ENCODE measurements at regions not wholly inside any gene's neighbourhood (a gene's known extent, or its start where the extent isn't known, plus 50 kb on each side); places are given as distances from the start of the nearest gene placed in this dataset.
"Not testable (repeated sequence)": the region's sequence is repeated elsewhere in the genome, so short reads cannot be mapped to it uniquely, and the experiment has no call there.

GRCh38 chr2:8249769-8250168 lies 432.1 kb upstream of the ID2 start:
- 94% methylated on average over 2 of the region's 2 CpGs for WGBS
- H3K4me1 ChIP-seq = peaks cover 0 to 20% (median 18%) of the 10 kb centered on the region in 4 donors
- intact Hi-C loops (cut with DNase I) = no loop called here
- TF ChIP-seq CTCF (IDR thresholded peaks at IDR 0.05) (no peak), POLR2AphosphoS5 (IDR thresholded peaks at IDR 0.05) (no peak), POLR2A (IDR thresholded peaks at IDR 0.05; ENCODE audit: low read depth) (no peak), EP300 (IDR thresholded peaks at IDR 0.05) (no peak)
- no peak overlapping the region for H3K27ac ChIP-seq (replicated peaks in 1 of 4)
- no peak overlapping the region for H3K4me3 ChIP-seq
- DNase-seq (ENCODE audit: extremely low spot score) = no peak
- H3K9me3 ChIP-seq = no peaks in the 10 kb centered on the region
- H3K27me3 ChIP-seq = no peaks in the 10 kb centered on the region
- H3K36me3 ChIP-seq = no peaks in the 10 kb centered on the region

GRCh38 chr2:8250290-8250689 lies 431.6 kb upstream of the ID2 start:
- WGBS = 94% methylated on average over 2 of the region's 2 CpGs
- intact Hi-C loops (cut with DNase I); H3K36me3 ChIP-seq; DNase-seq (ENCODE audit: extremely low spot score); H3K27me3 ChIP-seq; H3K4me3 ChIP-seq; H3K27ac ChIP-seq (replicated peaks in 1 of 4); H3K9me3 ChIP-seq: not testable (repeated sequence)
- H3K4me1 ChIP-seq = peaks cover 0 to 20% (median 18%) of the 10 kb centered on the region in 4 donors

- Histone ChIP-seq H3K4me1 (peaks cover 0 to 20% (median 18%) of the 10 kb centered on the region in 4 donors), H3K9me3 (no peaks in the 10 kb centered on the region), H3K27me3 (no peaks in the 10 kb centered on the region), H3K4me3 (no peak overlapping the region), H3K27ac (replicated peaks in 1 of 4) (no peak overlapping the region), H3K36me3 (no peaks in the 10 kb centered on the region)
- intact Hi-C loops (cut with DNase I) = no loop called here
- TF ChIP-seq POLR2A (IDR thresholded peaks at IDR 0.05; ENCODE audit: low read depth) (no peak), POLR2AphosphoS5 (IDR thresholded peaks at IDR 0.05) (no peak), CTCF (IDR thresholded peaks at IDR 0.05) (no peak), EP300 (IDR thresholded peaks at IDR 0.05) (no peak)
- DNase-seq (ENCODE audit: extremely low spot score) = no peak
- WGBS = 90% methylated on average over 6 of the region's 6 CpGs
Measured at GRCh38 chr2:8251291-8251690, 430.6 kb upstream of the ID2 start.

GRCh38 chr2:8251856-8252255 lies 430.0 kb upstream of the ID2 start:
- no peak for DNase-seq (ENCODE audit: extremely low spot score)
- intact Hi-C loops (cut with DNase I) = no loop called here
- no peak overlapping the region for H3K4me3 ChIP-seq
- H3K9me3 ChIP-seq = no peaks in the 10 kb centered on the region
- no peak overlapping the region for H3K27ac ChIP-seq (replicated peaks in 1 of 4)
- TF ChIP-seq POLR2AphosphoS5 (IDR thresholded peaks at IDR 0.05) (no peak), CTCF (IDR thresholded peaks at IDR 0.05) (no peak), POLR2A (IDR thresholded peaks at IDR 0.05; ENCODE audit: low read depth) (no peak), EP300 (IDR thresholded peaks at IDR 0.05) (no peak)
- 96% methylated on average over 7 of the region's 7 CpGs for WGBS
- H3K27me3 ChIP-seq = no peaks in the 10 kb centered on the region
- H3K4me1 ChIP-seq = peaks cover 0 to 20% (median 18%) of the 10 kb centered on the region in 4 donors
- no peaks in the 10 kb centered on the region for H3K36me3 ChIP-seq

DNA sequence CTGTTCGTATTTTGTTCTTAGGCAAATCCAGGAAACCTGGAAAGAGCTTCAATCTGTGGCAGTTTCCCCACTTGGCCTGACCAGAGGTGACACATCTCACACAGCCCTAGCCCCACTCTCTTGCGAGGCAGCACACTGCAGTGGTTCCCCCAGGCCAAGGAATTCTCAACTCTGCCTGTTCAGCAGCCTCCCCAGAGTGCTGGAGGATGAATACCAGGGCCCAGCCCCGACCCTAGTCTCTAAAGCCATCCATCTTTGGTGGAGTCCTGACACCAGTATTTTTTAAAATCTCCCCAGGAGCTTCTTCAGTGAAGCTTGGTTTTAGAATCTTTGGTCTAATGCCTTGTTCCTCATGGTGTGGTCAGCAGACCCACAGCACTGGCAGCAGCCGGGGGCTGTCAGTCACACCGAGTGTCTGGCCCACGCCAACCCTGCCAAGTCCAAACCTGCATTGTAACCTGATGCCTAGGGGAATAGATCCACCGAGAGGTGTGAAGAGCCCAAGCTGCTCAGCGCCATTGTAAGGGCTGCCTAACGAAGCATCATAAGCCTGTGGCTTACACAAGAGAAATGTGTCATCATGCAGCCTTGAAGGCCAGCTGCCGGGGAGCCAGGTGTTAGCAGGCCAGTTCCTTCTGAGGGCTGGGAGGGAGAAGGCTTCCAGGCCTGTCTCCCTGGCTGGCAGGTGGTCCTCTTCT lies 428.7 kb upstream of the ID2 start:
- H3K4me3 ChIP-seq = no peak overlapping the region
- H3K36me3 ChIP-seq = no peaks in the 10 kb centered on the region
- TF ChIP-seq POLR2AphosphoS5 (IDR thresholded peaks at IDR 0.05) (no peak), CTCF (IDR thresholded peaks at IDR 0.05) (no peak), POLR2A (IDR thresholded peaks at IDR 0.05; ENCODE audit: low read depth) (no peak), EP300 (IDR thresholded peaks at IDR 0.05) (no peak)
- peaks cover 0 to 22% (median 15%) of the 10 kb centered on the region in 4 donors for H3K4me1 ChIP-seq
- intact Hi-C loops (cut with DNase I) = no loop called here
- no peak for DNase-seq (ENCODE audit: extremely low spot score)
- 78% methylated on average over 10 of the region's 10 CpGs for WGBS
- no peaks in the 10 kb centered on the region for H3K9me3 ChIP-seq
- no peak overlapping the region for H3K27ac ChIP-seq (replicated peaks in 1 of 4)
- H3K27me3 ChIP-seq = no peaks in the 10 kb centered on the region

All from esophagus muscularis mucosa (tissue), 4 donors.